ENCODE measurements at regions not wholly inside any gene's neighbourhood (a gene's known extent, or its start where the extent isn't known, plus 50 kb on each side); places are given as distances from the start of the nearest gene placed in this dataset.

GRCh38 chr6:54008589-54008988 is 102.7 kb upstream of the MLIP start:
- no peak for FAIRE-seq
- WGBS, 2 experiments (ENCODE audit: extremely low coverage in 1 of 2, insufficient coverage in 1 of 2, insufficient read length in 1 of 2, insufficient replicate concordance in 2 of 2, low coverage in 1 of 2, low lambda C conversion rate in 2 of 2, missing lambda C conversion rate in 1 of 2) = 93% methylated on average over 1 of the region's 1 CpG; no CpG with 5 or more reads in 1 of the 2 experiments

More at GRCh38 chr6:54008589-54008988, 102.7 kb upstream of the MLIP start:
- H3K4me2 ChIP-seq (ENCODE audit: insufficient read depth in 1 of 2, low read depth in 2 of 2, low read length in 2 of 2) = no peak overlapping the region
- TF ChIP-seq KDM5A (IDR thresholded peaks at IDR 0.05; ENCODE audit: low read length) (no peak), PHF8 (conservative IDR thresholded peaks at IDR 0.05; ENCODE audit: low read depth, low read length) (no peak), RNF2 (IDR thresholded peaks at IDR 0.05; ENCODE audit: borderline replicate concordance, low read depth, low read length, missing control alignments, poor library complexity, severe bottlenecking) (no peak), KDM4A (IDR thresholded peaks at IDR 0.05; ENCODE audit: low read depth, low read length, severe bottlenecking) (no peak), ATF3 (IDR thresholded peaks at IDR 0.05; ENCODE audit: insufficient read depth, low read depth, low read length) (no peak), FOSL1 (IDR thresholded peaks at IDR 0.05; ENCODE audit: insufficient read depth, low read depth, low read length) (no peak), POU5F1 (IDR thresholded peaks at IDR 0.05; ENCODE audit: low read depth, low read length) (no peak), SRF (IDR thresholded peaks at IDR 0.05; ENCODE audit: low read depth, low read length) (no peak), GABPA (IDR thresholded peaks at IDR 0.05; ENCODE audit: borderline replicate concordance, insufficient read depth, low read length) (no peak), TEAD4 (IDR thresholded peaks at IDR 0.05; ENCODE audit: low read depth, low read length) (no peak), EZH2 (IDR thresholded peaks at IDR 0.05; ENCODE audit: low read depth, low read length, severe bottlenecking) (no peak), ZNF274 (IDR thresholded peaks at IDR 0.05; ENCODE audit: borderline replicate concordance, extremely low read depth, low read length) (no peak)
- H3K18ac ChIP-seq (ENCODE audit: extremely low read depth, low read length) = no peak overlapping the region
- H2BK120ac ChIP-seq (replicated peaks; ENCODE audit: low read depth, low read length) = no peak overlapping the region
- no peak overlapping the region for H2BK20ac ChIP-seq (ENCODE audit: low read length)
- no peak overlapping the region for H2AFZ ChIP-seq (ENCODE audit: low read length)
- no peak overlapping the region for H2BK12ac ChIP-seq (ENCODE audit: low read depth, low read length)
- no peak overlapping the region for H3K4me3 ChIP-seq (ENCODE audit: extremely low read depth in 1 of 4, insufficient read depth in 2 of 4, low read depth in 3 of 4, low read length in 4 of 4)
- no peak for DNase-seq (ENCODE audit: low read depth in 1 of 2, low spot score in 2 of 2)
- H3K14ac ChIP-seq (ENCODE audit: insufficient read length) = no peak overlapping the region
- H4K5ac ChIP-seq (ENCODE audit: insufficient read length, low read depth, low read length) = no peak overlapping the region
- no peak overlapping the region for H3K27ac ChIP-seq (ENCODE audit: low read depth, low read length)
- no peak overlapping the region for H3K56ac ChIP-seq (replicated peaks; ENCODE audit: insufficient read length, low read depth, low read length)
- no peak overlapping the region for H2BK5ac ChIP-seq (ENCODE audit: low read depth, low read length)
- no peaks in the 10 kb centered on the region for H3K36me3 ChIP-seq (ENCODE audit: control insufficient read depth in 2 of 4, insufficient read depth in 4 of 4, low read length in 3 of 4)
- H2AK5ac ChIP-seq (ENCODE audit: low read depth, low read length) = no peak overlapping the region
- H3K9ac ChIP-seq (replicated peaks in 1 of 4; ENCODE audit: extremely low read depth in 1 of 4, low read depth in 3 of 4, low read length in 3 of 4) = no peak overlapping the region
- H3K79me1 ChIP-seq (ENCODE audit: low read depth, low read length) = no peaks in the 10 kb centered on the region
- no peaks in the 10 kb centered on the region for H3K9me3 ChIP-seq (ENCODE audit: insufficient read depth in 2 of 2, low read depth in 1 of 2, low read length in 1 of 2)
- CTCF ChIA-PET (ENCODE audit: partially characterized antibody) = no interaction called here
- H3K23me2 ChIP-seq (ENCODE audit: low read depth, low read length) = no peaks in the 10 kb centered on the region
- H4K91ac ChIP-seq (replicated peaks; ENCODE audit: insufficient read length, low read length) = no peak overlapping the region
- H2BK15ac ChIP-seq (ENCODE audit: low read length) = no peak overlapping the region
- no peak overlapping the region for H3K4ac ChIP-seq (replicated peaks; ENCODE audit: insufficient read length, low read depth, low read length)
- H4K8ac ChIP-seq (ENCODE audit: extremely low read depth, insufficient read depth, low read length) = no peak overlapping the region
- no peaks in the 10 kb centered on the region for H4K20me1 ChIP-seq (replicated peaks in 1 of 2; ENCODE audit: control insufficient read depth in 1 of 2, insufficient read depth in 2 of 2, low read length in 2 of 2)
- POLR2A ChIA-PET (ENCODE audit: partially characterized antibody) = interaction anchor here (1.7 kb wide), 1 partner anchor 20 kb away, joined by 3 read pairs; no protein-coding TSS in a partner anchor
- H3K23ac ChIP-seq (ENCODE audit: insufficient read length) = no peak overlapping the region
- H3K4me1 ChIP-seq (replicated peaks in 1 of 4; ENCODE audit: control insufficient read depth in 3 of 4, insufficient read depth in 4 of 4, low read length in 3 of 4) = no peaks in the 10 kb centered on the region; a peak in 1 of 7 replicates
- H3K27me3 ChIP-seq (replicated peaks in 1 of 4; ENCODE audit: control insufficient read depth in 3 of 4, extremely low read depth in 1 of 4, insufficient read depth in 3 of 4, low read length in 3 of 4) = no peaks in the 10 kb centered on the region
- no peaks in the 10 kb centered on the region for H3K79me2 ChIP-seq (ENCODE audit: control insufficient read depth in 1 of 2, insufficient read depth in 2 of 2, low read length in 2 of 2)

All from H1 (cell line).